ENCODE measurements at regions not wholly inside any gene's neighbourhood (a gene's known extent, or its start where the extent isn't known, plus 50 kb on each side); places are given as distances from the start of the nearest gene placed in this dataset.

GRCh38 chr2:122007577-122007976 lies 252.1 kb downstream of the TSN start:
- Histone ChIP-seq H3K4me3 (ENCODE audit: control extremely low read depth in 1 of 5, extremely low read depth in 1 of 5, insufficient read depth in 1 of 5, low read depth in 2 of 5, low read length in 4 of 5) (no peak overlapping the region), H3K79me2 (ENCODE audit: control insufficient read depth, insufficient read depth, low read length) (no peaks in the 10 kb centered on the region), H3K9me3 (ENCODE audit: control extremely low read depth in 1 of 3, control insufficient read depth in 2 of 3, insufficient read depth in 1 of 3, low read length in 2 of 3) (no peaks in the 10 kb centered on the region), H3K9ac (ENCODE audit: low read length) (no peak overlapping the region), H3K4me2 (replicated peaks; ENCODE audit: low read depth, low read length, poor library complexity, severe bottlenecking) (no peak overlapping the region), H3K27ac (ENCODE audit: low read length in 2 of 2) (no peak overlapping the region), H4K20me1 (ENCODE audit: control insufficient read depth, insufficient read depth, low read length, poor library complexity, severe bottlenecking) (no peaks in the 10 kb centered on the region), H3K4me1 (ENCODE audit: control insufficient read depth in 2 of 2, insufficient read depth in 2 of 2, low read length in 2 of 2) (no peaks in the 10 kb centered on the region), H3K27me3 (replicated peaks in 1 of 4; ENCODE audit: control extremely low read depth in 1 of 4, control insufficient read depth in 3 of 4, insufficient read depth in 4 of 4, low read length in 3 of 4) (no peaks in the 10 kb centered on the region), H3K36me3 (replicated peaks in 1 of 2; ENCODE audit: control extremely low read depth in 1 of 2, control insufficient read depth in 1 of 2, extremely low read depth in 1 of 2, insufficient read depth in 2 of 2, low read length in 1 of 2) (no peaks in the 10 kb centered on the region), H2AFZ (ENCODE audit: insufficient read depth, low read depth, low read length, poor library complexity, severe bottlenecking) (no peak overlapping the region)
- POLR2A ChIA-PET, result no interaction called here
- DNase-seq, result no peak
- CTCF ChIA-PET, result no interaction called here
- no peak overlapping the region for H3K27ac Mint-ChIP-seq
- no peak for ATAC-seq (ENCODE audit: low read depth)
- no peaks in the 10 kb centered on the region for H3K4me1 Mint-ChIP-seq
- H3K27me3 Mint-ChIP-seq, result no peaks in the 10 kb centered on the region
- intact Hi-C loops (cut with micrococcal nuclease), result no loop called here
- TF ChIP-seq EZH2 (IDR thresholded peaks at IDR 0.05; ENCODE audit: borderline replicate concordance, insufficient read depth, low read depth, low read length, poor library complexity, severe bottlenecking), result no peak
- TF ChIP-seq CTCF (IDR thresholded peaks at IDR 0.05), result no peak
- 100% methylated on average over 1 of the region's 5 CpGs for WGBS (ENCODE audit: insufficient coverage)
- H3K4me3 Mint-ChIP-seq, result no peak overlapping the region
- peaks cover 2% of the 10 kb centered on the region for H3K9me3 Mint-ChIP-seq (ENCODE audit: insufficient read depth)

GRCh38 chr2:122009561-122009960 lies 254.1 kb downstream of the TSN start:
- intact Hi-C loops (cut with micrococcal nuclease), result no loop called here
- no peak overlapping the region for H2AFZ ChIP-seq (ENCODE audit: insufficient read depth, low read depth, low read length, poor library complexity, severe bottlenecking)
- Mint-ChIP-seq H3K9me3 (ENCODE audit: insufficient read depth) (peaks cover 2% of the 10 kb centered on the region), H3K4me3 (no peak overlapping the region), H3K4me1 (no peaks in the 10 kb centered on the region), H3K27ac (no peak overlapping the region), H3K27me3 (no peaks in the 10 kb centered on the region)
- H3K4me3 ChIP-seq (ENCODE audit: control extremely low read depth in 1 of 5, extremely low read depth in 1 of 5, insufficient read depth in 1 of 5, low read depth in 2 of 5, low read length in 4 of 5), result no peak overlapping the region
- no peak overlapping the region for H3K27ac ChIP-seq (ENCODE audit: low read length in 2 of 2)
- H3K9ac ChIP-seq (ENCODE audit: low read length), result no peak overlapping the region
- H4K20me1 ChIP-seq (ENCODE audit: control insufficient read depth, insufficient read depth, low read length, poor library complexity, severe bottlenecking), result no peaks in the 10 kb centered on the region
- 15% methylated on average over 3 of the region's 3 CpGs for WGBS (ENCODE audit: insufficient coverage)
- H3K4me2 ChIP-seq (replicated peaks; ENCODE audit: low read depth, low read length, poor library complexity, severe bottlenecking), result no peak overlapping the region
- no peak for DNase-seq
- ATAC-seq (ENCODE audit: low read depth), result no peak
- H3K4me1 ChIP-seq (ENCODE audit: control insufficient read depth in 2 of 2, insufficient read depth in 2 of 2, low read length in 2 of 2), result no peaks in the 10 kb centered on the region
- ChIA-PET POLR2A (no interaction called here), CTCF (no interaction called here)
- no peaks in the 10 kb centered on the region for H3K79me2 ChIP-seq (ENCODE audit: control insufficient read depth, insufficient read depth, low read length)
- H3K36me3 ChIP-seq (replicated peaks in 1 of 2; ENCODE audit: control extremely low read depth in 1 of 2, control insufficient read depth in 1 of 2, extremely low read depth in 1 of 2, insufficient read depth in 2 of 2, low read length in 1 of 2), result no peaks in the 10 kb centered on the region
- no peak for TF ChIP-seq EZH2 (IDR thresholded peaks at IDR 0.05; ENCODE audit: borderline replicate concordance, insufficient read depth, low read depth, low read length, poor library complexity, severe bottlenecking)
- no peak for TF ChIP-seq CTCF (IDR thresholded peaks at IDR 0.05)
- no peaks in the 10 kb centered on the region for H3K9me3 ChIP-seq (ENCODE audit: control extremely low read depth in 1 of 3, control insufficient read depth in 2 of 3, insufficient read depth in 1 of 3, low read length in 2 of 3)
- no peaks in the 10 kb centered on the region for H3K27me3 ChIP-seq (replicated peaks in 1 of 4; ENCODE audit: control extremely low read depth in 1 of 4, control insufficient read depth in 3 of 4, insufficient read depth in 4 of 4, low read length in 3 of 4)
